SK-N-SH (cell line): ENCODE measurements at regions not wholly inside any gene's neighbourhood (a gene's known extent, or its start where the extent isn't known, plus 50 kb on each side); places are given as distances from the start of the nearest gene placed in this dataset.

Experiments
- CTCF ChIA-PET: fragments of 300-600, 350-600 bp; formaldehyde crosslinking; extraction: SDS; loops from one replicate; lab custom pipeline; 2021; lab: Yijun Ruan, JAX
- POLR2A ChIA-PET: fragments of 350-600 bp; sonication (Branson Sonifier 250); formaldehyde crosslinking; extraction: SDS; loops from one replicate; lab custom pipeline; 2020; ENCODE audit warnings: antibody characterized with exemption, inconsistent platforms; lab: Yijun Ruan, JAX
- DNase-seq: peaks from one replicate; pipeline ENCODE4 v3.0.0; 2012
- H2AFZ ChIP-seq: fragments of 200-600 bp; sonication (generic); 2 replicates; pipeline ENCODE4 v1.8.1; 2016; ENCODE audit warnings: antibody characterized with exemption, mild to moderate bottlenecking, low read depth
- H3F3A ChIP-seq: fragments of 200-600 bp; sonication (generic); replicated peaks from 2 replicates; pipeline ENCODE3; 2016; ENCODE audit warnings: antibody characterized with exemption, mild to moderate bottlenecking; ENCODE audit not compliant: insufficient read depth
- H3K27ac ChIP-seq, 2 experiments: fragments of 200-500 bp in 1 of 2; fragments of 200-600 bp in 1 of 2; sonication (Bioruptor generic) in 1 of 2; sonication (generic), shearing (Covaris generic) in 1 of 2; 2 replicates each; pipeline versions ENCODE4 v1.5.1 to v1.6.1; 2014 to 2016; ENCODE audit warnings: low read depth in 2 of 2, inconsistent platforms in 1 of 2, low read length in 1 of 2, mild to moderate bottlenecking in 1 of 2, mixed read lengths in 1 of 2
- H3K27me3 ChIP-seq: fragments of 200-600 bp; sonication (generic), shearing (Covaris generic); 2 replicates; pipeline ENCODE4 v1.6.1; 2016; ENCODE audit warnings: mixed run types; ENCODE audit not compliant: insufficient read depth
- H3K36me3 ChIP-seq, 2 experiments: fragments of 200-500 bp in 1 of 2; fragments of 200-600 bp in 1 of 2; sonication (Bioruptor generic) in 1 of 2; sonication (generic) in 1 of 2; replicated peaks in 1 of 2; 2 replicates each; pipeline versions ENCODE3 to v1.5.1; 2014 to 2016; ENCODE audit warnings: low read length in 1 of 2, mild to moderate bottlenecking in 1 of 2; ENCODE audit not compliant: insufficient read depth in 2 of 2, control insufficient read depth in 1 of 2
- H3K4me1 ChIP-seq, 2 experiments: fragments of 200-500 bp in 1 of 2; fragments of 200-600 bp in 1 of 2; sonication (Bioruptor generic) in 1 of 2; sonication (generic), shearing (Covaris generic) in 1 of 2; 2 replicates each; pipeline versions ENCODE4 v1.5.1 to v1.6.1; 2014 to 2016; ENCODE audit warnings: low read depth in 1 of 2, low read length in 1 of 2, mixed run types in 1 of 2; ENCODE audit not compliant: insufficient read depth in 2 of 2, control insufficient read depth in 1 of 2
- H3K4me2 ChIP-seq: fragments of 200-600 bp; sonication (generic), shearing (Covaris generic); 2 replicates; pipeline ENCODE4 v1.6.1; 2017; ENCODE audit warnings: mixed run types
- H3K4me3 ChIP-seq, 2 experiments: fragments of 200-500 bp in 1 of 2; fragments of 200-600 bp in 1 of 2; sonication (Bioruptor generic) in 1 of 2; sonication (generic), shearing (Covaris generic) in 1 of 2; 2 replicates each; pipeline versions ENCODE4 v1.5.1 to v1.8.1; 2014 to 2016; ENCODE audit warnings: low read depth in 2 of 2, inconsistent platforms in 1 of 2, low read length in 1 of 2, mild to moderate bottlenecking in 1 of 2, mixed read lengths in 1 of 2, moderate library complexity in 1 of 2
- H3K79me2 ChIP-seq: fragments of 200-600 bp; sonication (generic); 2 replicates; pipeline ENCODE4 v1.8.1; 2017; ENCODE audit warnings: mild to moderate bottlenecking; ENCODE audit not compliant: insufficient read depth
- H3K9ac ChIP-seq: fragments of 200-600 bp; sonication (generic); 2 replicates; pipeline ENCODE4 v1.6.1; 2017; ENCODE audit warnings: mixed run types
- H3K9me2 ChIP-seq: fragments of 200-600 bp; sonication (generic); 2 replicates; pipeline ENCODE4 v1.6.1; 2017; ENCODE audit warnings: mixed run types
- H3K9me3 ChIP-seq: fragments of 200-600 bp; sonication (generic); 2 replicates; pipeline ENCODE4 v1.6.1; 2017; ENCODE audit warnings: mixed run types, mild to moderate bottlenecking, moderate library complexity
- H4K20me1 ChIP-seq: fragments of 200-600 bp; sonication (generic); 2 replicates; pipeline ENCODE4 v1.6.1; 2017; ENCODE audit warnings: mild to moderate bottlenecking, mixed run types; ENCODE audit not compliant: insufficient read depth
- CHD2 ChIP-seq: fragments of 150-350 bp; IDR thresholded peaks from 2 replicates; pipeline ENCODE4 v1.6.1; 2018; ENCODE audit warnings: low read length; ENCODE audit not compliant: partially characterized antibody
- CTCF ChIP-seq: fragments of 200-600 bp; sonication (generic); IDR thresholded peaks from 2 replicates; pipeline ENCODE4 v1.6.1; 2017; ENCODE audit warnings: antibody characterized with exemption, mild to moderate bottlenecking, moderate library complexity
- FOXJ3 ChIP-seq: sonication (generic); formaldehyde crosslinking; IDR thresholded peaks from 2 replicates; pipeline ENCODE4 v1.5.1; 2020; ENCODE audit warnings: mild to moderate bottlenecking, missing genetic modification reagents
- FOXM1 ChIP-seq: IDR thresholded peaks from 2 replicates; pipeline ENCODE4 v1.4.0; 2012; ENCODE audit warnings: low read depth, mild to moderate bottlenecking
- GABPA ChIP-seq: IDR thresholded peaks from 2 replicates; pipeline ENCODE4 v1.4.0; 2012; ENCODE audit warnings: low read depth, mild to moderate bottlenecking
- NFIC ChIP-seq: IDR thresholded peaks from 2 replicates; pipeline ENCODE4 v1.4.0; 2012; ENCODE audit warnings: borderline replicate concordance
- NRF1 ChIP-seq: IDR thresholded peaks from 2 replicates; pipeline ENCODE4 v1.6.1; 2012; ENCODE audit warnings: low read depth, mild to moderate bottlenecking, low read length
- RXRA ChIP-seq: IDR thresholded peaks from 2 replicates; pipeline ENCODE4 v1.4.0; 2012; ENCODE audit warnings: low read depth, mild to moderate bottlenecking, borderline replicate concordance
- SIN3A ChIP-seq: IDR thresholded peaks from 2 replicates; pipeline ENCODE4 v1.6.1; 2012; ENCODE audit warnings: low read depth, mild to moderate bottlenecking, low read length, moderate library complexity, borderline replicate concordance
- SMC3 ChIP-seq: IDR thresholded peaks from 2 replicates; pipeline ENCODE4 v1.6.1; 2012; ENCODE audit warnings: low read depth, low read length, improper control_type of control experiment
- TAF1 ChIP-seq: IDR thresholded peaks from 2 replicates; pipeline ENCODE4 v1.6.1; 2012; ENCODE audit warnings: low read depth, mild to moderate bottlenecking, low read length, moderate library complexity, borderline replicate concordance
- YY1 ChIP-seq: IDR thresholded peaks from 2 replicates; pipeline ENCODE4 v1.4.0; 2012; ENCODE audit warnings: low read depth, mild to moderate bottlenecking
- ZBTB33 ChIP-seq: IDR thresholded peaks from 2 replicates; pipeline ENCODE4 v1.4.0; 2012; ENCODE audit warnings: low read depth, borderline replicate concordance
- WGBS: methylation state at CpG from one replicate; pipeline ENCODE4 v1.1.6; 2017; ENCODE audit warnings: low lambda C conversion rate; 5-methylcytosine and 5-hydroxymethylcytosine counted together
- TF ChIP-seq, protein P1 (sequence below): IDR thresholded peaks from 2 replicates; pipeline ENCODE4; 2012
- TF ChIP-seq, protein P2 (sequence below): IDR thresholded peaks from 2 replicates; pipeline ENCODE4 v1.4.0; 2012; ENCODE audit warnings: low read depth
- TF ChIP-seq, protein P3 (sequence below): fragments of 150-350 bp; IDR thresholded peaks from 2 replicates; pipeline ENCODE4 v1.6.1; 2017; ENCODE audit warnings: antibody characterized with exemption, low read length, low read depth, borderline replicate concordance

GRCh38 chr1:87464022-87464490 is 135.4 kb downstream of the LMO4 start (continued):
- no peak for TF ChIP-seq CTCF
- TF ChIP-seq TAF1 = no peak
- no peak for TF ChIP-seq YY1
- TF ChIP-seq RXRA = no peak
- TF ChIP-seq CHD2 = no peak
- TF ChIP-seq, protein P1, sequence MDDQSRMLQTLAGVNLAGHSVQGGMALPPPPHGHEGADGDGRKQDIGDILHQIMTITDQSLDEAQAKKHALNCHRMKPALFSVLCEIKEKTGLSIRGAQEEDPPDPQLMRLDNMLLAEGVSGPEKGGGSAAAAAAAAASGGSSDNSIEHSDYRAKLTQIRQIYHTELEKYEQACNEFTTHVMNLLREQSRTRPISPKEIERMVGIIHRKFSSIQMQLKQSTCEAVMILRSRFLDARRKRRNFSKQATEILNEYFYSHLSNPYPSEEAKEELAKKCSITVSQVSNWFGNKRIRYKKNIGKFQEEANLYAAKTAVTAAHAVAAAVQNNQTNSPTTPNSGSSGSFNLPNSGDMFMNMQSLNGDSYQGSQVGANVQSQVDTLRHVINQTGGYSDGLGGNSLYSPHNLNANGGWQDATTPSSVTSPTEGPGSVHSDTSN = no peak
- TF ChIP-seq, protein P2, sequence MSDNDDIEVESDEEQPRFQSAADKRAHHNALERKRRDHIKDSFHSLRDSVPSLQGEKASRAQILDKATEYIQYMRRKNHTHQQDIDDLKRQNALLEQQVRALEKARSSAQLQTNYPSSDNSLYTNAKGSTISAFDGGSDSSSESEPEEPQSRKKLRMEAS = no peak

- ChIA-PET CTCF (no interaction called here), POLR2A (no interaction called here)
- Histone ChIP-seq H3K36me3 (no peaks in the 10 kb centered on the region), H3K4me3 (no peak overlapping the region), H3K9me2 (no peaks in the 10 kb centered on the region), H3K27me3 (no peaks in the 10 kb centered on the region), H4K20me1 (no peaks in the 10 kb centered on the region), H3K9me3 (no peaks in the 10 kb centered on the region), H3F3A (no peaks in the 10 kb centered on the region), H2AFZ (no peak overlapping the region), H3K79me2 (no peaks in the 10 kb centered on the region), H3K4me1 (no peaks in the 10 kb centered on the region), H3K4me2 (no peak overlapping the region), H3K9ac (no peak overlapping the region), H3K27ac (no peak overlapping the region)
- no peak for DNase-seq
- TF ChIP-seq NFIC (no peak), SMC3 (no peak), TAF1 (no peak), RXRA (no peak), FOXM1 (no peak), NRF1 (no peak), GABPA (no peak), FOXJ3 (CRISPR knock-in tag) (no peak), SIN3A (no peak), ZBTB33 (no peak)
- TF ChIP-seq, protein P3, sequence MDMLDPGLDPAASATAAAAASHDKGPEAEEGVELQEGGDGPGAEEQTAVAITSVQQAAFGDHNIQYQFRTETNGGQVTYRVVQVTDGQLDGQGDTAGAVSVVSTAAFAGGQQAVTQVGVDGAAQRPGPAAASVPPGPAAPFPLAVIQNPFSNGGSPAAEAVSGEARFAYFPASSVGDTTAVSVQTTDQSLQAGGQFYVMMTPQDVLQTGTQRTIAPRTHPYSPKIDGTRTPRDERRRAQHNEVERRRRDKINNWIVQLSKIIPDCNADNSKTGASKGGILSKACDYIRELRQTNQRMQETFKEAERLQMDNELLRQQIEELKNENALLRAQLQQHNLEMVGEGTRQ = no peak
- TF ChIP-seq, protein P1 = no peak
- WGBS = 77% methylated on average over 6 of the region's 7 CpGs
Measured at GRCh38 chr1:87466621-87467020, 137.9 kb downstream of the LMO4 start.
